AG04449 (cell line): ENCODE measurements at regions not wholly inside any gene's neighbourhood (a gene's known extent, or its start where the extent isn't known, plus 50 kb on each side); places are given as distances from the start of the nearest gene placed in this dataset.

Experiments
- CTCF ChIA-PET: fragments of 350-600 bp; formaldehyde crosslinking; extraction: SDS; loops from one replicate; lab custom pipeline; 2021; ENCODE audit warnings: antibody characterized with exemption; lab: Yijun Ruan, JAX
- POLR2A ChIA-PET: fragments of 400-600, 350-600 bp; formaldehyde crosslinking; extraction: SDS; loops from one replicate; lab custom pipeline; 2020; ENCODE audit warnings: antibody characterized with exemption, inconsistent platforms; lab: Yijun Ruan, JAX
- DNase-seq: peaks from one replicate; pipeline ENCODE4 v3.0.0-alpha.2; 2010; ENCODE audit warnings: low read depth, low spot score
- H3K4me3 ChIP-seq: 2 replicates; pipeline ENCODE4 v1.5.1; 2011; ENCODE audit warnings: low read depth, mild to moderate bottlenecking, control low read depth, low read length
- TF ChIP-seq, protein P1 (sequence below): IDR thresholded peaks from one replicate; pipeline ENCODE4 v1.5.1; 2011; ENCODE audit warnings: mild to moderate bottlenecking, moderate library complexity, low read length, control low read depth, inconsistent platforms; ENCODE audit not compliant: insufficient read depth; ENCODE audit errors: missing control alignments

DNA sequence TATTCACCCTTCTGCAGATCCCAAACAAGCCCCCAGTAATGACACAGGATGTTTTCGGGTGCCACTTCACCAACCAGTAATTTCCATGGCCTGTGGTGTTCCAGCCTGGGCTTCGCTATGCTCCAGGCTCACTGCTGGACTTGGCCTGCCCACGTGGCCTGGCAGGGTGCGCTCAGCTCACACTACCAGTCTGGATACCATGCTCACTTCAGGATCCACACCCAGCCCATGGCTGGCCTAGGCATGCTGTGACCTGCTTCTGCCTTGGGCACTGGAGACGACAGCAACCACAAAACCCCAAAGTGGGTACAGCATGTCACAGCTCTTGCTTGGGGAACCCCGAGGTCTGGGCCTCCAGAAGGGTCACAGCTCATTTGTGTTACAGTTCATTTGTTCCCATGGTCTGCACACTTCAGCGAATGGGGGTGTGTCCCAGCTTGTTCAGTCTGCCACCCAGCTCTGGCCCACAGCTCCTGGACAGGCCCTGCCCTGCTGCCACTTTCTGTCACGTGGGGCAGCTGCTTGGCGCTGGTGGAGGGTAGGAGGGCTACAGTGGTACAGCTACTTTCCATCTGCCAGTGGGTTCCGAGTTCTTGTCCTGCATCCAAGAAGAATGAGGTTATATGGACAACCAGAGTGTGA is 650.8 kb downstream of the MCTP2 start:
- DNase-seq: no peak
- CTCF ChIA-PET: no interaction called here
- no peak overlapping the region for H3K4me3 ChIP-seq
- TF ChIP-seq, protein P1, sequence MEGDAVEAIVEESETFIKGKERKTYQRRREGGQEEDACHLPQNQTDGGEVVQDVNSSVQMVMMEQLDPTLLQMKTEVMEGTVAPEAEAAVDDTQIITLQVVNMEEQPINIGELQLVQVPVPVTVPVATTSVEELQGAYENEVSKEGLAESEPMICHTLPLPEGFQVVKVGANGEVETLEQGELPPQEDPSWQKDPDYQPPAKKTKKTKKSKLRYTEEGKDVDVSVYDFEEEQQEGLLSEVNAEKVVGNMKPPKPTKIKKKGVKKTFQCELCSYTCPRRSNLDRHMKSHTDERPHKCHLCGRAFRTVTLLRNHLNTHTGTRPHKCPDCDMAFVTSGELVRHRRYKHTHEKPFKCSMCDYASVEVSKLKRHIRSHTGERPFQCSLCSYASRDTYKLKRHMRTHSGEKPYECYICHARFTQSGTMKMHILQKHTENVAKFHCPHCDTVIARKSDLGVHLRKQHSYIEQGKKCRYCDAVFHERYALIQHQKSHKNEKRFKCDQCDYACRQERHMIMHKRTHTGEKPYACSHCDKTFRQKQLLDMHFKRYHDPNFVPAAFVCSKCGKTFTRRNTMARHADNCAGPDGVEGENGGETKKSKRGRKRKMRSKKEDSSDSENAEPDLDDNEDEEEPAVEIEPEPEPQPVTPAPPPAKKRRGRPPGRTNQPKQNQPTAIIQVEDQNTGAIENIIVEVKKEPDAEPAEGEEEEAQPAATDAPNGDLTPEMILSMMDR: no peak
- POLR2A ChIA-PET: no interaction called here

DNA sequence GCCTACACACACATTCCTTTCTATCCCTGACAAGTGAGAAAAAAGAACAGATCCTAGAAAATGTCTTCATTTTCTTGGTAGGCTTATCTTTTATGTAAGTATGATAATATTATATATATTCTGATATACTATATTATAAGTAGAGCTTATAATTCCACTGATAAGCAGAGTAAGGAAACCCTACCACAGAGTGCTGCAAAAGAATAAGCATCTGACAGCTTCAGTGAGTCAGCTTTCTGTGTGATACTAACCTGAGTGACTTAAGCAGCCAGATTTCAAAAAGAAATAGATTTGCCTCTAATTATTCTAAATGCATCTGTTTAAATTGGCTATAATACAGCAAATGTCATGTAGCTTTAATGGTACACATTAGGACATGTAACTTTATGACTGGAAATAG is 656.0 kb downstream of the MCTP2 start:
- ChIA-PET CTCF (no interaction called here), POLR2A (no interaction called here)
- TF ChIP-seq, protein P1: no peak
- no peak overlapping the region for H3K4me3 ChIP-seq
- DNase-seq: no peak

DNA sequence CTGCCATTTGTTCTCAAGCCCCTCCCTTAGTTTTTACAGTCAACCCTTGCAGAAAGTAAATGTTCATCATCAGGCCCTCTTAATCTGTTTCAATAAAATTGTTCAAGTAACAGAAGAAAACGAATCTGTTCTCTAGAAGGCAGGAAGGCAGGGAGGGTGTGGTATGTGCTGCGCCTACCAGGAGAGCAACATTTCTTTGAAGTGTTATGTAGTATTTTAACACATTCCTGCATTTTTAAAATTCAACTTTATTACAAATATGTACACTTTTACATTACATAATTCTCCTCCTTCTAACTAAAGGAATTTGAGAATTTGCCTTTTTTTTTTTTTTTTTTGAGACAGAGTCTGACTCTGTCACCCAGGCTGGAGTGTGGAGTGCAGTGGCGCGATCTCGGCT is 657.8 kb downstream of the MCTP2 start:
- ChIA-PET POLR2A (no interaction called here), CTCF (no interaction called here)
- H3K4me3 ChIP-seq: no peak overlapping the region
- DNase-seq: no peak
- TF ChIP-seq, protein P1: no peak

DNA sequence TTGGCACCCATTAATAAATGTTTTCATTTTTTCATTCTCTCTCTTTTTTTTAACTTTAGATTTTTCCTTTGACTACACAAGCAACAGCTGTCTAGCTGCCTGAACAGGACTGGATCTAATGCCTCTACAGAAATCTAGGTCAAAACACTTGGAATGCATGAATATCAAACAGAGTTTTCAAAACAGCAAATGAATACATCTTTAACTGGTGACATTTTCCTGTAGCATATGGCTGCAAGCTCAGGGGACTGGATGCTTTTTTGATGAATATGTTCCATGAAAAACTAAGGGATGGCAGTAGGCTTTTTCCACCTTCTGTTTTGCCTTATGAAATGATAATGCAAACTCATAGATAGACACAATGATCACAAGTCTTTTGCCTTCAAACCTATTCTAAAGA is 661.7 kb downstream of the MCTP2 start:
- TF ChIP-seq, protein P1: no peak
- no peak for DNase-seq
- ChIA-PET POLR2A (no interaction called here), CTCF (no interaction called here)
- H3K4me3 ChIP-seq: no peak overlapping the region

DNA sequence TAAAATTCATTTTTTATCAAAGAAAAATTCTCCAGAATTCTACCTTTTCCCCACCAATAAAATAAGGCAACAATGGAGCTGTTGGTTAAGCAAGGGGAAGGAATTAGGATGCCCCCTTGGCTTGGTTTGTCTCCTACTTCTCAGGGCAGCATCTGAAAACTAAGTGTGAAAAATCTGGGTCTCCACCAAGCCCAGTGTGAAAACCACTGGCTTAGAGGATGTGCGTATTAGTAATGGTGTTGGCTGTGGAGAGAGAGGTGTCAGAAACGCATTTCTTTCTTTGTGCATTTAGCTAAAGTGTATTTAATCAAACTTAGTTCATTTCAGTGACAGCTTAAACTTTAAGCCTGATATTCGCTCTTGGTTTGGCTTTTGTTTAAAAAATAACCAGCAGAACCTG is 662.7 kb downstream of the MCTP2 start:
- ChIA-PET POLR2A (no interaction called here), CTCF (no interaction called here)
- no peak for DNase-seq
- TF ChIP-seq, protein P1: no peak
- H3K4me3 ChIP-seq: no peak overlapping the region

DNA sequence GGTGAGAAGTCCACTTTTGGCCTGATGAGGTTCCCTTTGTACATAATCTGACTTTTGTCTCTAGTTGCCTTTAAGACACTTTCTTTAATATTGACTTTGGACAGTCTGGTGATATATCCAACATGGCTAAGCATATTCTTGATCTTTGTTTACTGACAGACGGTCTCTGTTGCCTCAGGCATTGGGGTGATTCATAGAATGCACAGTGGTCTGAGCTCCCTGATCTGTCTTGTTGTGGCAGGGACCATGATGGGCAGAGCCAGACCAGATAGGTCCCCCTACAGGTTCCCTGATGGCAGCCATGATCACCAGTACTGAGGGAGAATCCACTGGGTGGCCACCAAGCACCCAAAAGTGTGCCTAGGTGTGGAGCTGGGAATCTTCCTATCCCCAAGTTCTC is 678.1 kb downstream of the MCTP2 start:
- POLR2A ChIA-PET: no interaction called here
- no peak for DNase-seq
- CTCF ChIA-PET: no interaction called here
- no peak overlapping the region for H3K4me3 ChIP-seq
- TF ChIP-seq, protein P1: no peak
